ENCODE measurements at regions not wholly inside any gene's neighbourhood (a gene's known extent, or its start where the extent isn't known, plus 50 kb on each side); places are given as distances from the start of the nearest gene placed in this dataset.

GRCh38 chr1:55662875-55663274 is 447.7 kb upstream of the USP24 start:
- TF ChIP-seq POLR2A (IDR thresholded peaks at IDR 0.05) (no peak), CTCF (IDR thresholded peaks at IDR 0.05) (no peak)

Data from lower leg skin (tissue), 3 donors.